ENCODE measurements at regions not wholly inside any gene's neighbourhood (a gene's known extent, or its start where the extent isn't known, plus 50 kb on each side); places are given as distances from the start of the nearest gene placed in this dataset.

- Histone ChIP-seq H3K4me1 (no peaks in the 10 kb centered on the region), H3K27me3 (replicated peaks in 1 of 7) (no peaks in the 10 kb centered on the region), H3K4me3 (no peak overlapping the region), H3K27ac (no peak overlapping the region), H3K9me3 (peaks cover 0 to 5% (median 0%) of the 10 kb centered on the region in 8 donors), H3K36me3 (no peaks in the 10 kb centered on the region)
- intact Hi-C loops (cut with DNase I; ENCODE audit: low total_unique reads), result no loop called here
- TF ChIP-seq POLR2A (IDR thresholded peaks at IDR 0.05), result no peak
- TF ChIP-seq CTCF (IDR thresholded peaks at IDR 0.05 in 8 of 11, conservative IDR thresholded peaks at IDR 0.05 in 3 of 11), result no peak
- no peak for TF ChIP-seq POLR2AphosphoS5 (IDR thresholded peaks at IDR 0.05)
- WGBS, 5 donors, result 71 to 83% (median 83%) methylated on average over 1 of the region's 1 CpG
- DNase-seq, result no peak
Observed at GRCh38 chrX:121236040-121236439, 188.6 kb downstream of the GLUD2 start.

- Histone ChIP-seq H3K36me3 (no peaks in the 10 kb centered on the region), H3K4me3 (no peak overlapping the region), H3K27me3 (replicated peaks in 1 of 7) (no peaks in the 10 kb centered on the region), H3K27ac (no peak overlapping the region), H3K9me3 (peaks cover 0 to 5% (median 0%) of the 10 kb centered on the region in 8 donors), H3K4me1 (no peaks in the 10 kb centered on the region)
- WGBS, 5 donors, result 78 to 95% (median 90%) methylated on average over 1 of the region's 1 CpG
- TF ChIP-seq CTCF (IDR thresholded peaks at IDR 0.05 in 8 of 11, conservative IDR thresholded peaks at IDR 0.05 in 3 of 11), result no peak
- no peak for TF ChIP-seq POLR2AphosphoS5 (IDR thresholded peaks at IDR 0.05)
- no peak for TF ChIP-seq POLR2A (IDR thresholded peaks at IDR 0.05)
- no peak for DNase-seq
- intact Hi-C loops (cut with DNase I; ENCODE audit: low total_unique reads), result no loop called here
Observed at GRCh38 chrX:121238093-121238492, 190.7 kb downstream of the GLUD2 start.

GRCh38 chrX:121244511-121244910 lies 197.1 kb downstream of the GLUD2 start:
- H3K4me3 ChIP-seq, result no peak overlapping the region
- no peaks in the 10 kb centered on the region for H3K36me3 ChIP-seq
- H3K9me3 ChIP-seq, result no peaks in the 10 kb centered on the region
- H3K27ac ChIP-seq, result no peak overlapping the region
- H3K4me1 ChIP-seq, result no peaks in the 10 kb centered on the region
- 73 to 95% (median 91%) methylated on average over 1 of the region's 1 CpG for WGBS, 5 donors
- intact Hi-C loops (cut with DNase I; ENCODE audit: low total_unique reads), result no loop called here
- DNase-seq, result no peak
- no peaks in the 10 kb centered on the region for H3K27me3 ChIP-seq (replicated peaks in 1 of 7)
- TF ChIP-seq CTCF (IDR thresholded peaks at IDR 0.05 in 8 of 11, conservative IDR thresholded peaks at IDR 0.05 in 3 of 11) (no peak), POLR2A (IDR thresholded peaks at IDR 0.05) (no peak), POLR2AphosphoS5 (IDR thresholded peaks at IDR 0.05) (no peak)

GRCh38 chrX:121245763-121246162 lies 198.4 kb downstream of the GLUD2 start:
- DNase-seq, result no peak
- intact Hi-C loops (cut with DNase I; ENCODE audit: low total_unique reads), result no loop called here
- Histone ChIP-seq H3K36me3 (no peaks in the 10 kb centered on the region), H3K27ac (no peak overlapping the region), H3K9me3 (no peaks in the 10 kb centered on the region), H3K4me1 (no peaks in the 10 kb centered on the region), H3K4me3 (no peak overlapping the region), H3K27me3 (replicated peaks in 1 of 7) (no peaks in the 10 kb centered on the region)
- TF ChIP-seq CTCF (IDR thresholded peaks at IDR 0.05 in 8 of 11, conservative IDR thresholded peaks at IDR 0.05 in 3 of 11), result no peak
- no peak for TF ChIP-seq POLR2A (IDR thresholded peaks at IDR 0.05)
- no peak for TF ChIP-seq POLR2AphosphoS5 (IDR thresholded peaks at IDR 0.05)

Measured in spleen (tissue), 11 donors.